Suprapubic skin (tissue), 4 donors: ENCODE measurements at regions not wholly inside any gene's neighbourhood (a gene's known extent, or its start where the extent isn't known, plus 50 kb on each side); places are given as distances from the start of the nearest gene placed in this dataset.

Experiments used
- DNase-seq, 2 donors: peaks; one replicate each; pipeline ENCODE4 v3.0.0-alpha.2; 2019; ENCODE audit warnings: low spot score in 2 of 2
- H3K27ac ChIP-seq: fragments of 200-600 bp; sonication (generic); one replicate; pipeline ENCODE4 v1.5.1; 2019
- H3K27me3 ChIP-seq: fragments of 200-600 bp; sonication (generic); one replicate; pipeline ENCODE4 v1.5.1; 2019
- H3K36me3 ChIP-seq: fragments of 200-600 bp; sonication (generic); one replicate; pipeline ENCODE4 v1.5.1; 2019
- H3K4me1 ChIP-seq: fragments of 200-600 bp; sonication (generic); one replicate; pipeline ENCODE4 v1.5.1; 2019
- H3K4me3 ChIP-seq: fragments of 200-600 bp; sonication (generic); one replicate; pipeline ENCODE4 v1.5.1; 2019; ENCODE audit warnings: mild to moderate bottlenecking
- H3K9me3 ChIP-seq: fragments of 200-600 bp; sonication (generic); one replicate; pipeline ENCODE4 v1.5.1; 2019
- CTCF ChIP-seq, 2 donors: fragments of 200-600 bp in 1 of 2; fragments of 450-650 bp in 1 of 2; sonication (generic) in 1 of 2; IDR thresholded peaks; one replicate each; pipeline ENCODE4 v1.5.1; 2016 to 2019; ENCODE audit warnings: antibody characterized with exemption in 2 of 2, mild to moderate bottlenecking in 1 of 2, moderate library complexity in 1 of 2
- EP300 ChIP-seq: sonication (generic); formaldehyde crosslinking; IDR thresholded peaks from one replicate; pipeline ENCODE4 v1.6.1; 2017; ENCODE audit warnings: antibody characterized with exemption
- POLR2A ChIP-seq, 2 donors: fragments of 450-650 bp; IDR thresholded peaks; one replicate each; pipeline ENCODE4 v1.6.1; 2017; ENCODE audit warnings: antibody characterized with exemption in 2 of 2, mild to moderate bottlenecking in 2 of 2, moderate library complexity in 2 of 2
- POLR2AphosphoS5 ChIP-seq, 3 donors: sonication (generic); formaldehyde crosslinking; IDR thresholded peaks; one replicate each; pipeline ENCODE4 v1.6.1; 2017; ENCODE audit warnings: antibody characterized with exemption in 3 of 3
- WGBS: methylation state at CpG from one replicate; pipeline ENCODE4 v1.1.5; 2018; 5-methylcytosine and 5-hydroxymethylcytosine counted together

GRCh38 chr6:15129887-15130286 is 116.0 kb upstream of the JARID2 start:
- TF ChIP-seq POLR2AphosphoS5 (IDR thresholded peaks at IDR 0.05) (no peak), POLR2A (IDR thresholded peaks at IDR 0.05) (no peak), EP300 (no peak), CTCF (IDR thresholded peaks at IDR 0.05) (no peak)
- no peak overlapping the region for H3K27ac ChIP-seq

GRCh38 chr6:15131234-15131633 is 114.6 kb upstream of the JARID2 start:
- WGBS = 100% methylated on average over 2 of the region's 2 CpGs
- no peak overlapping the region for H3K27ac ChIP-seq
- TF ChIP-seq POLR2AphosphoS5 (IDR thresholded peaks at IDR 0.05) = no peak
- TF ChIP-seq CTCF (IDR thresholded peaks at IDR 0.05) = no peak
- TF ChIP-seq EP300 = no peak
- no peak for TF ChIP-seq POLR2A (IDR thresholded peaks at IDR 0.05)
- no peaks in the 10 kb centered on the region for H3K9me3 ChIP-seq
- peaks cover 7% of the 10 kb centered on the region for H3K4me1 ChIP-seq
- no peaks in the 10 kb centered on the region for H3K27me3 ChIP-seq
- DNase-seq = no peak
- H3K36me3 ChIP-seq = no peaks in the 10 kb centered on the region
- no peak overlapping the region for H3K4me3 ChIP-seq

More at GRCh38 chr6:15129887-15130286, 116.0 kb upstream of the JARID2 start:
- H3K36me3 ChIP-seq = no peaks in the 10 kb centered on the region
- no peaks in the 10 kb centered on the region for H3K9me3 ChIP-seq
- H3K4me1 ChIP-seq = peaks cover 7% of the 10 kb centered on the region
- no peak for DNase-seq
- H3K4me3 ChIP-seq = no peak overlapping the region
- 86% methylated on average over 4 of the region's 4 CpGs for WGBS
- no peaks in the 10 kb centered on the region for H3K27me3 ChIP-seq

- TF ChIP-seq POLR2AphosphoS5 (IDR thresholded peaks at IDR 0.05) = no peak
- no peak for TF ChIP-seq CTCF (IDR thresholded peaks at IDR 0.05)
- no peak for TF ChIP-seq EP300
- no peak for TF ChIP-seq POLR2A (IDR thresholded peaks at IDR 0.05)
- 71% methylated on average over 7 of the region's 7 CpGs for WGBS
- Histone ChIP-seq H3K27ac (no peak overlapping the region), H3K9me3 (no peaks in the 10 kb centered on the region), H3K4me3 (no peak overlapping the region), H3K36me3 (no peaks in the 10 kb centered on the region), H3K27me3 (no peaks in the 10 kb centered on the region), H3K4me1 (peaks cover 7% of the 10 kb centered on the region)
- no peak for DNase-seq
Observed at GRCh38 chr6:15131651-15132061, 114.2 kb upstream of the JARID2 start.

GRCh38 chr6:15132167-15132566 is 113.7 kb upstream of the JARID2 start:
- Histone ChIP-seq H3K4me1 (peaks cover 7% of the 10 kb centered on the region), H3K36me3 (no peaks in the 10 kb centered on the region), H3K9me3 (no peaks in the 10 kb centered on the region), H3K4me3 (no peak overlapping the region), H3K27ac (no peak overlapping the region), H3K27me3 (no peaks in the 10 kb centered on the region)
- DNase-seq = no peak
- WGBS = 85% methylated on average over 4 of the region's 4 CpGs
- TF ChIP-seq EP300 (no peak), CTCF (IDR thresholded peaks at IDR 0.05) (no peak), POLR2AphosphoS5 (IDR thresholded peaks at IDR 0.05) (no peak), POLR2A (IDR thresholded peaks at IDR 0.05) (no peak)

- H3K36me3 ChIP-seq = no peaks in the 10 kb centered on the region
- 48% methylated on average over 8 of the region's 8 CpGs for WGBS
- no peaks in the 10 kb centered on the region for H3K9me3 ChIP-seq
- peak overlapping the region; percentile 56 for H3K27ac ChIP-seq
- no peak for DNase-seq
- peaks cover 7% of the 10 kb centered on the region for H3K4me1 ChIP-seq
- TF ChIP-seq CTCF (IDR thresholded peaks at IDR 0.05) = no peak
- TF ChIP-seq EP300 = no peak
- TF ChIP-seq POLR2AphosphoS5 (IDR thresholded peaks at IDR 0.05) = no peak
- no peak for TF ChIP-seq POLR2A (IDR thresholded peaks at IDR 0.05)
- no peak overlapping the region for H3K4me3 ChIP-seq
- no peaks in the 10 kb centered on the region for H3K27me3 ChIP-seq
Observed at GRCh38 chr6:15132854-15133670, 112.8 kb upstream of the JARID2 start.
